HG03039 (cell line): ENCODE measurements at regions not wholly inside any gene's neighbourhood (a gene's known extent, or its start where the extent isn't known, plus 50 kb on each side); places are given as distances from the start of the nearest gene placed in this dataset.

Source experiments
- ATAC-seq: cut with Tn5 transposase; IDR thresholded peaks from one replicate; pipeline ENCODE4 v1.9.1; 2021; ENCODE audit warnings: mild to moderate bottlenecking, moderate library complexity; ENCODE audit not compliant: unreplicated experiment

- no peak for ATAC-seq
Observed at GRCh38 chr5:52392321-52392720, 395.4 kb upstream of the ITGA1 start.

- ATAC-seq, result no peak
Observed at GRCh38 chr5:52409835-52410234, 377.9 kb upstream of the ITGA1 start.

GRCh38 chr5:52419357-52419756 lies 368.4 kb upstream of the ITGA1 start:
- ATAC-seq, result no peak

GRCh38 chr5:52427615-52428014 lies 360.1 kb upstream of the ITGA1 start:
- ATAC-seq, result no peak

GRCh38 chr5:52428977-52429489 lies 358.7 kb upstream of the ITGA1 start:
- no peak for ATAC-seq

GRCh38 chr5:52441768-52442167 lies 345.9 kb upstream of the ITGA1 start:
- no peak for ATAC-seq

GRCh38 chr5:52443187-52443586 lies 344.5 kb upstream of the ITGA1 start:
- no peak for ATAC-seq

- no peak for ATAC-seq
Observed at GRCh38 chr5:52448111-52448510, 339.6 kb upstream of the ITGA1 start.

GRCh38 chr5:52449516-52449915 lies 338.2 kb upstream of the ITGA1 start:
- ATAC-seq, result no peak

GRCh38 chr5:52452098-52452497 lies 335.6 kb upstream of the ITGA1 start:
- ATAC-seq, result no peak

GRCh38 chr5:52453176-52453575 lies 334.5 kb upstream of the ITGA1 start:
- no peak for ATAC-seq

- no peak for ATAC-seq
Observed at GRCh38 chr5:52455920-52456319, 331.8 kb upstream of the ITGA1 start.

- ATAC-seq, result no peak
Observed at GRCh38 chr5:52457810-52458209, 329.9 kb upstream of the ITGA1 start.

- no peak for ATAC-seq
Observed at GRCh38 chr5:52466113-52466512, 321.6 kb upstream of the ITGA1 start.

- ATAC-seq, result no peak
Observed at GRCh38 chr5:52466749-52467520, 320.8 kb upstream of the ITGA1 start.

- no peak for ATAC-seq
Observed at GRCh38 chr5:52468976-52469375, 318.7 kb upstream of the ITGA1 start.

- no peak for ATAC-seq
Observed at GRCh38 chr5:52469420-52469819, 318.3 kb upstream of the ITGA1 start.

- no peak for ATAC-seq
Observed at GRCh38 chr5:52469835-52470234, 317.9 kb upstream of the ITGA1 start.

GRCh38 chr5:52476346-52476745 lies 311.4 kb upstream of the ITGA1 start:
- no peak for ATAC-seq

- no peak for ATAC-seq
Observed at GRCh38 chr5:52481201-52481600, 306.5 kb upstream of the ITGA1 start.

GRCh38 chr5:52481851-52482250 lies 305.9 kb upstream of the ITGA1 start:
- no peak for ATAC-seq

- ATAC-seq, result no peak
Observed at GRCh38 chr5:52491071-52491787, 296.5 kb upstream of the ITGA1 start.
